Smooth muscle cell (in vitro differentiated cells): ENCODE measurements at regions not wholly inside any gene's neighbourhood (a gene's known extent, or its start where the extent isn't known, plus 50 kb on each side); places are given as distances from the start of the nearest gene placed in this dataset.

Experiments used
- DNase-seq: peaks from one replicate; lab custom pipeline; 2025; ENCODE audit not compliant: unreplicated experiment; lab: John Stamatoyannopoulos, UW
- H2AFZ ChIP-seq: fragments of 200-600 bp; sonication (generic); 2 replicates; pipeline ENCODE4 v1.6.0; 2016; ENCODE audit warnings: antibody characterized with exemption, low read depth, mild to moderate bottlenecking
- H3F3A ChIP-seq: fragments of 200-600 bp; sonication (generic); 2 replicates; pipeline ENCODE4 v1.6.0; 2017; ENCODE audit warnings: antibody characterized with exemption, low read depth
- H3K27ac ChIP-seq: fragments of 200-600 bp; sonication (generic); 2 replicates; pipeline ENCODE4 v1.5.1; 2016; ENCODE audit warnings: low read depth, mild to moderate bottlenecking
- H3K27me3 ChIP-seq: fragments of 200-600 bp; sonication (generic); 2 replicates; pipeline ENCODE4 v1.6.1; 2016; ENCODE audit warnings: low read depth, mild to moderate bottlenecking
- H3K36me3 ChIP-seq: fragments of 200-600 bp; sonication (generic); 2 replicates; pipeline ENCODE4 v1.5.1; 2016; ENCODE audit warnings: low read depth
- H3K4me1 ChIP-seq: fragments of 200-600 bp; sonication (generic); 2 replicates; pipeline ENCODE4 v1.5.1; 2016; ENCODE audit warnings: low read depth
- H3K4me2 ChIP-seq: fragments of 200-600 bp; sonication (generic); 2 replicates; pipeline ENCODE4 v1.6.0; 2016; ENCODE audit warnings: mild to moderate bottlenecking
- H3K4me3 ChIP-seq: fragments of 200-600 bp; sonication (generic); 2 replicates; pipeline ENCODE4 v1.5.1; 2016; ENCODE audit warnings: mild to moderate bottlenecking
- H3K79me2 ChIP-seq: fragments of 200-600 bp; sonication (generic); 2 replicates; pipeline ENCODE4 v1.6.0; 2016; ENCODE audit warnings: low read depth, mild to moderate bottlenecking
- H3K9ac ChIP-seq: fragments of 200-600 bp; sonication (generic); 2 replicates; pipeline ENCODE4 v1.6.0; 2016; ENCODE audit warnings: low read depth
- H3K9me3 ChIP-seq: fragments of 200-600 bp; sonication (generic); replicated peaks from 2 replicates; pipeline ENCODE4 v1.5.1; 2016; ENCODE audit warnings: low read depth
- H4K20me1 ChIP-seq: fragments of 200-600 bp; sonication (generic); 2 replicates; pipeline ENCODE4 v1.6.0; 2016; ENCODE audit warnings: low read depth
- WGBS: methylation state at CpG from one replicate; pipeline ENCODE4 v1.1.7; 2016; ENCODE audit warnings: low lambda C conversion rate; 5-methylcytosine and 5-hydroxymethylcytosine counted together
- TF ChIP-seq, protein P1 (sequence below): fragments of 200-600 bp; sonication (generic); IDR thresholded peaks from 2 replicates; pipeline ENCODE4 v1.5.1; 2017; ENCODE audit warnings: borderline replicate concordance, mild to moderate bottlenecking, antibody characterized with exemption; ENCODE audit not compliant: insufficient read depth, poor library complexity, severe bottlenecking

DNA sequence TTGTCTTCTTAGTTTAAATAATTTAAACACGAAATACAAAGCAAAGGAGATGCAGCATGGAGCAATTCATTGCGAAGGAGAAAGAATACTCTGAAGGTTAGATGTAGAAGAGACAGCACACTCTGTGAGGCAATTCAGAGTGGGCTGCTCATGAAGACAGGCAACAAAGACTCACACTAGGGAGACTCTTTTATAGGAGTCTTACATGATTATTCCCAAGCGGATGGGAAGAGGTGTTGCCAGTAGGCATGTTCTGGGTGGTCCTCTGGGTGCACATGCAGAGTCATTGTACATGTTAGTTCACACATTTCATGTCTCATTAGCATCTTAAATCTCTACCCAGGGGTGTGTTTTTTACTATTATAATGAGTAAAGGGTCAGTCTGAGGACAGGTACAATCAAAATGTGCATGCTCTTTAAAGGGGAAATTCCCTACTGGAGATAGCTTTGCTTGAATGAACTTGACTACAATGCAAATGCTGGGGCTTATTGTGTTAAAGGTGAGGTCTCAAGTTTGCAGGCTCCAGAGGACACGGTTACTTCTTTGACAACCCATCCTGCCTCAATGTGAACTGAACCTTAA, 275.5 kb downstream of the CDH19 start:
- no peak overlapping the region for H3K9ac ChIP-seq
- H3K4me3 ChIP-seq = no peak overlapping the region
- H3K4me2 ChIP-seq = no peak overlapping the region
- H3K9me3 ChIP-seq = no peaks in the 10 kb centered on the region
- no peak overlapping the region for H2AFZ ChIP-seq
- H3K27ac ChIP-seq = no peak overlapping the region
- H3K27me3 ChIP-seq = no peaks in the 10 kb centered on the region
- 88% methylated on average over 4 of the region's 4 CpGs for WGBS
- no peaks in the 10 kb centered on the region for H3K36me3 ChIP-seq
- TF ChIP-seq, protein P1, sequence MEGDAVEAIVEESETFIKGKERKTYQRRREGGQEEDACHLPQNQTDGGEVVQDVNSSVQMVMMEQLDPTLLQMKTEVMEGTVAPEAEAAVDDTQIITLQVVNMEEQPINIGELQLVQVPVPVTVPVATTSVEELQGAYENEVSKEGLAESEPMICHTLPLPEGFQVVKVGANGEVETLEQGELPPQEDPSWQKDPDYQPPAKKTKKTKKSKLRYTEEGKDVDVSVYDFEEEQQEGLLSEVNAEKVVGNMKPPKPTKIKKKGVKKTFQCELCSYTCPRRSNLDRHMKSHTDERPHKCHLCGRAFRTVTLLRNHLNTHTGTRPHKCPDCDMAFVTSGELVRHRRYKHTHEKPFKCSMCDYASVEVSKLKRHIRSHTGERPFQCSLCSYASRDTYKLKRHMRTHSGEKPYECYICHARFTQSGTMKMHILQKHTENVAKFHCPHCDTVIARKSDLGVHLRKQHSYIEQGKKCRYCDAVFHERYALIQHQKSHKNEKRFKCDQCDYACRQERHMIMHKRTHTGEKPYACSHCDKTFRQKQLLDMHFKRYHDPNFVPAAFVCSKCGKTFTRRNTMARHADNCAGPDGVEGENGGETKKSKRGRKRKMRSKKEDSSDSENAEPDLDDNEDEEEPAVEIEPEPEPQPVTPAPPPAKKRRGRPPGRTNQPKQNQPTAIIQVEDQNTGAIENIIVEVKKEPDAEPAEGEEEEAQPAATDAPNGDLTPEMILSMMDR = no peak
- no peaks in the 10 kb centered on the region for H4K20me1 ChIP-seq
- H3F3A ChIP-seq = no peaks in the 10 kb centered on the region
- DNase-seq = no peak
- H3K79me2 ChIP-seq = no peaks in the 10 kb centered on the region
- peaks cover 7% of the 10 kb centered on the region for H3K4me1 ChIP-seq

DNA sequence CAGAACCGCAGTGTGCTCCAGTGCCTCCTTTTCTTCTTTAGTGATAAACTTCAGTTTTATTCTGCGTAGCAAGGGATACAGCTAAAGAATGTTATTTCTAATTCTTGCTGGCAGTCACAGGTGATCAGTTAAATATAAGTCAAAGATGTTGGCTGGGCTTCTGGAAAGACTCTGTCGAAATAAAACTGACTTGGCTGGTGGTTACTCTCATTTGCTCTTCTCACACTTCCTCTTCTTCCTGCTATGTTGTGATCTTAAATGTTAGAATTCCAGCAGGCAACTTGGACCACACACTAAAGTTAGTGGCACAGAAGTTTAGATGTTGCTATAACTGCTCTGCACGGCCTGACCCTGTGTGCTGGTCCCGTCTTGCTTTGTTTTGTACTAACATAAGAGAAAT, 278.6 kb downstream of the CDH19 start:
- Histone ChIP-seq H3K9ac (no peak overlapping the region), H3K9me3 (no peaks in the 10 kb centered on the region), H3K36me3 (no peaks in the 10 kb centered on the region), H2AFZ (no peak overlapping the region), H3K27ac (no peak overlapping the region), H3K4me3 (no peak overlapping the region), H3K4me1 (peaks cover 4% of the 10 kb centered on the region), H4K20me1 (no peaks in the 10 kb centered on the region), H3K27me3 (no peaks in the 10 kb centered on the region), H3K4me2 (no peak overlapping the region), H3K79me2 (no peaks in the 10 kb centered on the region), H3F3A (no peaks in the 10 kb centered on the region)
- TF ChIP-seq, protein P1 = no peak
- WGBS = 95% methylated on average over 5 of the region's 5 CpGs
- no peak for DNase-seq

DNA sequence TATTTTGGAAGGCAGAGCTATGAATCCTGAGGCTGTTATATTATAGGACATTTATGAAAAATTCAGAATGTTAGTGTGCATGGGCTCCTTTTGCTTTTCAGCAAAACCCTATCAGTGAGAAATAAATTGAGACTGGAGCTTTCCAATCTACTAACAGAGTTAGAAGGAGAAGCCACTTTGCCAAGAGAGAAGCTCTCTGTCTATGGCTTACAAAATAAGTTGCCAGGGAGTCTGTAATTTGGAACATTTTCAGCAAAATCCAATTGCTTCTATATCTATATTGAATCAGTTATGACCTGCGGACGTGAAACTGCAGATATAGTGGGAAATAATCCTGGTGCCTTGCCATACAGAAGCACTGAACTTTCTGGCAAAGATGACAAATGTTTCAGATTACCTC, 279.3 kb downstream of the CDH19 start:
- no peak overlapping the region for H3K4me3 ChIP-seq

More for the DNA sequence above, 279.3 kb downstream of the CDH19 start:
- no peak for DNase-seq
- Histone ChIP-seq H3K27ac (no peak overlapping the region), H2AFZ (no peak overlapping the region), H3K79me2 (no peaks in the 10 kb centered on the region), H3K9me3 (no peaks in the 10 kb centered on the region), H3K4me1 (no peaks in the 10 kb centered on the region), H3F3A (no peaks in the 10 kb centered on the region), H3K4me2 (no peak overlapping the region), H4K20me1 (no peaks in the 10 kb centered on the region), H3K36me3 (no peaks in the 10 kb centered on the region), H3K9ac (no peak overlapping the region), H3K27me3 (no peaks in the 10 kb centered on the region)
- TF ChIP-seq, protein P1 = no peak
- 93% methylated on average over 2 of the region's 2 CpGs for WGBS
